ENCODE measurements at regions not wholly inside any gene's neighbourhood (a gene's known extent, or its start where the extent isn't known, plus 50 kb on each side); places are given as distances from the start of the nearest gene placed in this dataset.

DNA sequence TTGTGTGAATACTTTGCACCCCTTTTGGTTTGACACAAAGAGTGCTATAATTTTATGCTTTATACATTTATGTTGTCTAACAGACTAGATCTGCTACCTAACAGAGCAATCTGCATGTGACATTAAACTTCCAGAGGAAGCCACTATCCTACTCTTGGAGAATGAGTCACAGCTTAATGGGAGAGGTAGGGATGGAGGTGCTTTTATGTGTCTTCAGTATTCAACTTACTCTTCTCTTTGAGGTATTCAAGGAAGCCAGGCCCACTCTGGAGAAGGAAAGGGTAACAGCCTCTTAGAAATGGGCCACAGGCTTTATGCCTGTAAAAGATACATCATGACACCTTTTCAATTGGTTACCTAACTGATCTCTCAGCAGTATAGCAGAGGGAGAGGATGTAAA is 85.8 kb upstream of the NEUROD1 start:
- Histone ChIP-seq H3K36me3 (ENCODE audit: control insufficient read depth in 2 of 2, insufficient read depth in 2 of 2, low read length in 1 of 2) (no peaks in the 10 kb centered on the region), H4K20me1 (ENCODE audit: control insufficient read depth, insufficient read depth) (no peaks in the 10 kb centered on the region), H3K27me3 (replicated peaks in 1 of 2; ENCODE audit: control insufficient read depth in 2 of 2, insufficient read depth in 2 of 2, low read length in 1 of 2) (no peaks in the 10 kb centered on the region; a peak in 2 of 4 replicates), H3K9me3 (replicated peaks; ENCODE audit: control insufficient read depth, insufficient read depth, low read length) (no peaks in the 10 kb centered on the region), H3K4me2 (ENCODE audit: control insufficient read depth, insufficient read depth) (no peak overlapping the region), H2AFZ (ENCODE audit: control insufficient read depth, low read depth, low read length) (no peak overlapping the region), H3K4me1 (ENCODE audit: control insufficient read depth, insufficient read depth, low read length) (no peaks in the 10 kb centered on the region), H3K27ac (ENCODE audit: control insufficient read depth, insufficient read depth) (no peak overlapping the region), H3K9ac (ENCODE audit: control insufficient read depth, insufficient read depth, low read length) (no peak overlapping the region), H3K4me3 (no peak overlapping the region), H3K79me2 (ENCODE audit: control insufficient read depth, insufficient read depth, low read length) (no peaks in the 10 kb centered on the region)
- ATAC-seq (no peak), DNase-seq (ENCODE audit: low read depth, low spot score) (no peak), FAIRE-seq (no peak)
- intact Hi-C loops (cut with micrococcal nuclease; ENCODE audit: unreplicated experiment) (no loop called here), in situ Hi-C loops (cut with MboI) (no loop called here)
- POLR2A ChIA-PET, result no interaction called here
- RAD21 ChIA-PET (ENCODE audit: unreplicated experiment), result no interaction called here
- BruUV-seq (replicated peaks), result no TSS peak
- SMC1A ChIA-PET (ENCODE audit: uncharacterized antibody, unreplicated experiment), result no interaction called here
- CTCF ChIA-PET, result no interaction called here
- no peak for TF ChIP-seq PAX5 (IDR thresholded peaks at IDR 0.05; ENCODE audit: borderline replicate concordance, low read depth, low read length)
- no peak for TF ChIP-seq HCFC1 (IDR thresholded peaks at IDR 0.05; ENCODE audit: low read length)
- no peak for TF ChIP-seq NR2C2 (IDR thresholded peaks at IDR 0.05; ENCODE audit: borderline replicate concordance, control insufficient read depth, insufficient read length, low read depth)
- no peak for TF ChIP-seq RELA (IDR thresholded peaks at IDR 0.05; ENCODE audit: borderline replicate concordance, partially characterized antibody)
- no peak for TF ChIP-seq BCLAF1 (IDR thresholded peaks at IDR 0.05)
- TF ChIP-seq, protein P1, sequence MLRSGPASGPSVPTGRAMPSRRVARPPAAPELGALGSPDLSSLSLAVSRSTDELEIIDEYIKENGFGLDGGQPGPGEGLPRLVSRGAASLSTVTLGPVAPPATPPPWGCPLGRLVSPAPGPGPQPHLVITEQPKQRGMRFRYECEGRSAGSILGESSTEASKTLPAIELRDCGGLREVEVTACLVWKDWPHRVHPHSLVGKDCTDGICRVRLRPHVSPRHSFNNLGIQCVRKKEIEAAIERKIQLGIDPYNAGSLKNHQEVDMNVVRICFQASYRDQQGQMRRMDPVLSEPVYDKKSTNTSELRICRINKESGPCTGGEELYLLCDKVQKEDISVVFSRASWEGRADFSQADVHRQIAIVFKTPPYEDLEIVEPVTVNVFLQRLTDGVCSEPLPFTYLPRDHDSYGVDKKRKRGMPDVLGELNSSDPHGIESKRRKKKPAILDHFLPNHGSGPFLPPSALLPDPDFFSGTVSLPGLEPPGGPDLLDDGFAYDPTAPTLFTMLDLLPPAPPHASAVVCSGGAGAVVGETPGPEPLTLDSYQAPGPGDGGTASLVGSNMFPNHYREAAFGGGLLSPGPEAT (IDR thresholded peaks at IDR 0.05; ENCODE audit: low read depth), result no peak
- no peak for TF ChIP-seq FOS (IDR thresholded peaks at IDR 0.05; ENCODE audit: borderline replicate concordance, extremely low read depth, insufficient read length)
- no peak for TF ChIP-seq ASH2L (IDR thresholded peaks at IDR 0.05; ENCODE audit: borderline replicate concordance, low read depth)
- no peak for TF ChIP-seq CHD2 (IDR thresholded peaks at IDR 0.05; ENCODE audit: borderline replicate concordance, low read depth, low read length)
- TF ChIP-seq NFYB (IDR thresholded peaks at IDR 0.05; ENCODE audit: insufficient read depth, low read depth, low read length), result no peak
- TF ChIP-seq EGR1 (IDR thresholded peaks at IDR 0.05; ENCODE audit: borderline replicate concordance in 1 of 2, low read depth in 2 of 2, low read length in 2 of 2), result no peak
- no peak for TF ChIP-seq CTCF (IDR thresholded peaks at IDR 0.05 in 2 of 3, conservative IDR thresholded peaks at IDR 0.05 in 1 of 3; ENCODE audit: control insufficient read depth in 2 of 3, extremely low read depth in 1 of 3, insufficient read depth in 1 of 3, low read depth in 3 of 3, low read length in 3 of 3)
- no peak for TF ChIP-seq ESRRA (IDR thresholded peaks at IDR 0.05; ENCODE audit: low read length)
- no peak for TF ChIP-seq LARP7 (IDR thresholded peaks at IDR 0.05)
- TF ChIP-seq ELK1 (IDR thresholded peaks at IDR 0.05; ENCODE audit: low read depth, low read length), result no peak
- TF ChIP-seq MEF2B (IDR thresholded peaks at IDR 0.05; ENCODE audit: partially characterized antibody, poor library complexity, severe bottlenecking), result no peak
- TF ChIP-seq, protein P2, sequence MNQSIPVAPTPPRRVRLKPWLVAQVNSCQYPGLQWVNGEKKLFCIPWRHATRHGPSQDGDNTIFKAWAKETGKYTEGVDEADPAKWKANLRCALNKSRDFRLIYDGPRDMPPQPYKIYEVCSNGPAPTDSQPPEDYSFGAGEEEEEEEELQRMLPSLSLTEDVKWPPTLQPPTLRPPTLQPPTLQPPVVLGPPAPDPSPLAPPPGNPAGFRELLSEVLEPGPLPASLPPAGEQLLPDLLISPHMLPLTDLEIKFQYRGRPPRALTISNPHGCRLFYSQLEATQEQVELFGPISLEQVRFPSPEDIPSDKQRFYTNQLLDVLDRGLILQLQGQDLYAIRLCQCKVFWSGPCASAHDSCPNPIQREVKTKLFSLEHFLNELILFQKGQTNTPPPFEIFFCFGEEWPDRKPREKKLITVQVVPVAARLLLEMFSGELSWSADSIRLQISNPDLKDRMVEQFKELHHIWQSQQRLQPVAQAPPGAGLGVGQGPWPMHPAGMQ (IDR thresholded peaks at IDR 0.05; ENCODE audit: borderline replicate concordance), result no peak

Data from GM12878 (cell line).